Stimulated activated CD8-positive, alpha-beta memory T cell treated with anti-CD3 and anti-CD28 coated beads, Interleukin-12 subunit alpha, Interleukin-12 subunit beta, amount 100 ng/mL, for 1 hour (primary cell): ENCODE measurements at regions not wholly inside any gene's neighbourhood (a gene's known extent, or its start where the extent isn't known, plus 50 kb on each side); places are given as distances from the start of the nearest gene placed in this dataset.
"Not testable (repeated sequence)": the region's sequence is repeated elsewhere in the genome, so short reads cannot be mapped to it uniquely, and the experiment has no call there.

ENCODE experiments used
- DNase-seq: peaks from one replicate; pipeline ENCODE4 v3.0.0-alpha.2; 2020; ENCODE audit warnings: low read depth

DNA sequence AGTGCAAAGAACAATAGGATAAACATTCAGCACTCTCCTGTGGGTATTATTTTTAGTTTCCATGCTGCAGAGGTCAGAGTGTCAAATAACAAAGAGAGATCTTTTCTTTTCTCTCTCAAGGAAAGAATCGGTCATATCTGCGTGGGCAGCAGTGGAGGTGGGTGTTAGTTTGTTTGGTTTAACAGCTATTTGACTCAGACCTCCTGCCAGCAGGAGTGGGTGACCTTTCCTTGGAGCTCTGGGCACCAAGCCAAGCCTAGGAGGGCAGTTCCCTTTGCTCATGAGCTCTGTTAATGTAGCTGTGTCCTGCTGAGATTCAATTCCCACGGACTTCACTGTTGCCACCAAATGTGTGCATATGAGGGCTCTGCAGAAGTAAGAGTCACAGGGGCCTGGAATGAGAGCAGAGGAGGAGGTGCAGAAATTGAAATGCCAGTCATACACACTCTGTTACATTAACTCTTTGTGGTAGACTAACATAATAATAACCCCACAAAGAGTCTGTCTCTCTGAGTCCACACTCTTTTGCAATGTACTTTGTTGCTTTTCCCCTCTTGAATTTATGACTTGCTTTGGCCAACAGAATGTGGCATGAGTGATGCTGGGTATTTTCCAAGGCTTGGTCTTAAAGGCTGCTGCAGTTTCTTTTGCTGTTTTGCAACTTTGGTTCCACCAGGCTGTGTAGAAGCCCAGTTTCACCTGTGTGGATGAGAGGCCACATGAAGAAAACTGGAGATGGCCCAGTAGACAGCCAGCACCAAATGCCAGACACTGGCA lies 76.0 kb upstream of the GRK3 start:
- no peak for DNase-seq

DNA sequence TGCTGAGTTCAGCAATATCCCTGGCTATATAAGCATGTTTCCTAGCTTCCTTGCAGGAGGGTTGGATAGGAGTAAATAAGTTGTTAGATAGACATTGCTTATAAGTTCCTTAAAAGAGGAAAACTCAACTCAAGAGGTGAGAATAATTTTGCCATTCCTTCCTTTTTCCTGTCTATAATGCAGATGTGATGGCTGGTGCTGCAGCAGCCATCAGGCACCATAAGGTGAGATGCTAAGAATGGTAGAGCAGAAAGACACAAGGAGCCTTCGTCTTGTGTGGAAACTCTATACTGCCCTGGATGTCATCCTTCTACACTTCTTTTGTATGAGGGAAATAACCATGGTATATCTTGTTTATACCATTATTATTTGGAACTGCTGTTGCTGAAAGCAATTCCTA lies 74.5 kb upstream of the GRK3 start:
- no peak for DNase-seq

DNA sequence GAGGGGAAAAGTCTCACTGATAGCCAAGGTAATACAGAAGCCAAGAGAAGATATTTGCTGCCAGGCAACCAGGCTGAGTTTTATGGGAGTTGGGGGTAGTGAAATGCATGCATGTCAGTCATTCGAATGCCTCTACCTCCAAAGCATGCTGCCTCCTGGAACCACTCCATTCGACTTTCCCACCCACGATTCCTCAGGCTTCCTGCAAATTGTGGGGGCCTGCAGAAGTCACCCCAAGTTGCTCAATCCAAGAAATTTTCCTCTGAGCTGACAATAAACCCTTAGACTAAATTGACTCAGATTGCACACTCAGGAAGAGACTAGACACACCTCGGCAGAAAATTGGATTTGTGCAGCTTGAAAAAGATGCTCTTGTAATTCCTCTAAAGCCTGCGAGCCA lies 73.6 kb upstream of the GRK3 start:
- DNase-seq: no peak

DNA sequence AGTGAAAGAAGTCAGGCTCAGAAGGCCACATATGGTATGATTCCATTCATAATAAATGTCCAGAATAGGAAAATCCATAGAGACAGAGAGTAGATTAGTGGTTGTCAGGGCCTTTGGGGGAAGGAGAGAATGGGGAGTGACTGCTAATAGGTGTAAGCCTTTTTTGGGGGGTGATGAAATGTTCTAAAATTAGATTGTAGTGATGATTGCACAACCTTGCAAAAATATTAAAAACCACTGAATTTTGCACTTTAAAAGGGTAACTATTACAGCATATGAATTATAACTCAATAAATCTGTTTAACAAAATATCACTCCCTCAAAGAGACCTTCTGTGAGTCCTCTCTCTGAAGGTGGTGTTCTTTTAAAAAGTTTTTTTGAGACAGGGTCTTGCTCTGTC lies 72.3 kb upstream of the GRK3 start:
- no peak for DNase-seq

DNA sequence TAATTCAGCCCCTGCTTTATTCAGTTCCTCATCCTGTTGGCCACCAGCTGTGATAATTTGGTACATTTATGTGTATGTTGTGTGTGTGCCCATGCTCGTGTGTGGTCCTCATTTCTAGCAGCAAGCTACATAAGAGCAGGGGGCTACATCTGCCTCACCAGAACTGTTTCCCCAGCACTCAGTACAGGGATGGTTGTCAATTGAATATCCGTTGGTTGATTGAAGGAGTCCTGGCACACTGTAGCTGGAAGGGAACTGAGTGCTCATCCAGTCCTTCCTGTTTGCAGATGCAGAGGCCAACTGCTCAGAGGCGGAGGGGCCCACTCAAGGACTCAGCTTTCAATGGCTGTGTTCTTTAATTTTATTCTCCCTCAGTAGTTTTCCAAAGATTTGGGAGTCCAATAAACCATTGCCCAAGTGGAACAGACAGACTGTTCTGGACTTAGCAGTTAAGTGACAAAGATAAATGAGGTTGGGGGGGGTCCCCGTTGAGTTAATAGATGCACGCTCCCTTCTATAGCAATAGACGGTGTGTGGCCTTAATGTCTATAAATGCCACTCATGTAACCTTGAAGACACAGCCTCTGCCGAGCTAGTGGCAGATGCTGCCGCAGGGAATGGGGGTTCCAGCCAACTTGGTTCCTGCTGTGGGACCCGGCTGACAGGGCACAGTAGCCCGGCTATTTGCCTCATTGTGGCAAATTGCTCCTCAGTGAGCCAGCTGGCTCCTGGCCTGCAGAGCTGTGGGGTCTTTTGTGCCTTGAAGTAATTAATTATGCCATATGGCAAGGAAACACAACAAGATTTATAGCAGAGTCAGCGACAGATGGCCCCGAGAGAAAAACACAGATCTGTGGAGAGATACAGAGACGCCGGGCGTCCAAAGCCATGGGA lies 71.4 kb upstream of the GRK3 start:
- no peak for DNase-seq

DNA sequence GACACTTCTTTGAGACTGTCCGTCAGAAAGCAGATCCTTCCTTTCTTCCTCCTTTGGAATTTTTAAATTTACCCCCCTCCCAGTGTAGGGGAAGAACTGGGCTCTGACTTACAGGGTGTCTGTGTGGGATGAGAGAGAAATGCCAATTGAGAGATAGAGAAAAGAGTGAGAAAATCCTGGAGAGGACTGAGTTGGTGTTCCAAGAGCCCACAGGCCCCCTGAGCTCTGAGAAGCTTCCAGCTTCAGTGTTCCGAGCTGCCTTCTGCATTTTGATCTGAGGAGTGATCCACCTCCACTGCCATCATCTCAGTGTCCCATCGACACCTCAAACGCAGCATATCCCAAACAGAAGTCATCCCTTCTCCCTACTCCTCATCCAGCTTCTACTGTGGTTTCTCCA lies 70.7 kb upstream of the GRK3 start:
- DNase-seq: no peak

DNA sequence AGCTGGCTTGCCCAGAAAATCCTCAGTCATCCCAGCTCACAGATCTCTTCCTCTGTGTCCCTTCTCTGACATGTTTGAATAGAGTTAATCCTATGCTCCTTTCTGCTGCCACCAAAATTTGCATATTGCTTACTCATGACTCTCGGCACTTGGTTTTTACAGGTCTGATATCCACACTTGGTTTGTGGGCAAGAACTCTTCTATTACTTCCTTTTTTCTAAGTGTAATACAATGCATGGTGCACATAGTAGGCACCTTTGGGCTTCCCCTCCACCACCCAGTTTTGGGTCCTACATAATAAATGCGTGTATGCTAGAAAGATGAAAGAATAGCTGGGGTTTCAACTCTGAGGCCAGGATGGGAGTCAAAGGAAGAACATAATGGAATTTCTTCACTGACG lies 69.7 kb upstream of the GRK3 start:
- no peak for DNase-seq

DNA sequence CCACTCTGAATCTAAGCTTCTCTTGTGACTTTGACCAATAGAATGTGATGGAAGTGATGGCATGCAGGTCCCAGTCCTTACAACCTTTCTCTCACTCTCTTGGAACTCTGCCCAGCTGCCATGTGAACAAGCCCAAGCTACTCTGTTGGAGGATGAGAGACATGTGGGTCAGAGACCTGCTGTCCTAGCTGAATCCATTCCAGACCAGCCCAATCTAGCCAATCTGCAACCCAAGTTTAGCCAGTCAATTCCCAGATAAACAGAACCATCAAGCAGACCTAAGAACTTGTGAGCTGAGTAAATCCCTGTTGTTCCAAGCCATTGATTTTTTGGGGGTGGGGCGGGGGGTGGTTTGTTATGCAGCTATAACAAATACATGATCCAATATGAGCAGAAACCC lies 69.2 kb upstream of the GRK3 start:
- DNase-seq: no peak

DNA sequence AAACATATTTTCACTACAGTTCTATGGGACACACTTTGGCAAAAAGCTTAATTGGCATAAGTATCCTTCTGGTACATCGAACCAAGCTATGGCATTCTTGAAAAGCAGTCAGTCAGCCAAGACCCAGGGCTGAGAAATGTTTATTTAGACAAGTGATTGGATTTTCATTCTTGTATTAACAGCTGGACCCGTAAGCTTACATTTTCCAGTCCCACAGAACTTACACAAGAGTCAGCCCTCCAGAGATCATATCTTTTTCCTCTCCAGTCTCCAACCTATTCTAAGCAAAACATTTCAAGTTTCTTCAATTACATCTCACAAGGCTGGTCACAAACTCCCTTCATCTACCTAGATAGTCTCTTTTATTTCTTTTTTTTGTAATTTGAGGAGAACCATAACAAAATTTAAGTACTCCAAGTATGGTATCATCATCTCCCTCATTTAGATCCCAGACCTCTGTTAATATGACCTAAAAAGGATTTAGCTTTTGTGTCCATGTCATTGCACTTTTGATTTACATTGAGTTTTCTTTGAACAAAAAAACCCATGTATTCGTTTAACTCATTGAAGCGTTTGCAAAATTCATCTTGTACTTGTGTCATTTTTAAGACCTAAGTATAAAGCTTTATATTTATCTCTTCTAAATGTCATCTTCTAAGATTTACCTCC lies 67.9 kb upstream of the GRK3 start:
- no peak for DNase-seq

DNA sequence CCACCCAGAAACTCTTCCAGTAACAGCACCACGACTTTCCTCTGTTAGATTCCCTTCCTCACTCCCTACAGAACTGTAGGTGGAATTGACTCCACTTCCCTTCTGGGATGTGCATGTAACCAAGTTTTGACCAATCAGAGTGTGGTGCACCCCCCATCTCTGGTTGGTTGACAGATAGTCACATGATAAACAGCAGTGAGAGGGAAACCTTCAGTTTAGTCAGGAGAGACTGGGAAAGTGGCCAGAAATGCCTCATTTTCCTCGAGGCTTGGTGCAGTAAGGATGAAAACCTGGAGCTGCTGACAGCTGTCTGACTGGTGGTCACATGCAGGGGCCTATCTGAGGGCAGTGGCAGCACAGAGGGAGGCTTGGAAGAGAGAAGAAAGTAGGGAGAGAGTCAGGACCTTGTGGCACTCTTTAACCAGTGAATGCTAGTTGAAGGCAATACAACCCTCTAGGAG lies 67.3 kb upstream of the GRK3 start:
- DNase-seq: no peak

DNA sequence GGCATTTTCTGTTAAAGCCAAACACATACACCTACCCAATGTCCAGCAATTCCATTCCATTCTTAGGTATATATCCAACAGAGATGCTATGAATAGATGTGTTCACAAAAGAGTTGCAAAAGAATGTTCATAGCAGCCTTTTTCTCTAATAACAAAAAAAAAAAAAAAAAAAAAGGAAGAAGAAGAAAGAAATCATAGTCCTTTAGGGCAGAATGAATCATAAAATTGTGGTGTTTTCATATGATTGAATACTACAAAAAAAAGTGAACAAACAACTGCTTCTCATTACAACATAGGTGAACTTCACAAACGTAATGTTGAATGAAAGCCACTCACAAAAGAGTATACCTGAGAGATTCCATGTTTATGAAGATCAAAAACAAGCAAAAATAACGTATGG lies 66.8 kb upstream of the GRK3 start:
- no peak for DNase-seq

DNA sequence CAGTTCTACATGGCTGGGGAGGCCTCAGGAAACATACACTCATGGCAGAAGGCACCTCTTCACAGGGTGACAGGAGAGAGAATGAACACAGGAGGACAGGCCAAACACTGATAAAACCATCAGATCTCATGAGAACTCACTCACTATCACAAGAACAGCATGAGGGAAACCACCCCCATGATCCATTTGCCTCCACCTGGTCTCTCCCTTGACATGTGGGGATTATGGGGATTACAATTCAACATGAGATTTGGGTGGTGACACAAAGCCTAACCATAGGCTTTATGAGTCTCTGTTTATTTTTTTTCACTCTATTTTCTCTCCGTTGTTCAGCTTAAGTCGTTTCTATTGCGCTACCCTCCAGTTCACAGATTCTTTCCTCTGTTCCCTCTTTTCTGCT lies 63.8 kb upstream of the GRK3 start:
- not testable (repeated sequence) for DNase-seq

DNA sequence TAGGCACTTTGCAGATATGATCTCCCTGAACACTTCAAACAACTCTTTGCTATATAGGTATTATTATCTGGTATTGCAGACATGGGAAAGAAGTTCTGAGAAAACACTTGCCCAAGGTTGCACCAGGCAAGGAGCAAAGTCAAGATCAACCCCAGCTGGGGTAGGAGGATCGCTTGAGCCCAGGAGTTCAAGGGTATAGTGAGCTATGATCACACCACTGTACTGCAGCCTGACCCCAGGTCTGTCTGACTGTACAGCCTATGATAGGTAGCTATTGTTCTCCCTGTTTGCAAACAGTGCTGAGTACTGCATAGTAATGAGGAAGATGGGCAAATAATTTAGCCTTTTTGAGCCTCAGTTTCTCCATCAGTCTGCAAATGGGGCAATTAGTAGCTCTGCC lies 60.5 kb upstream of the GRK3 start:
- not testable (repeated sequence) for DNase-seq

DNA sequence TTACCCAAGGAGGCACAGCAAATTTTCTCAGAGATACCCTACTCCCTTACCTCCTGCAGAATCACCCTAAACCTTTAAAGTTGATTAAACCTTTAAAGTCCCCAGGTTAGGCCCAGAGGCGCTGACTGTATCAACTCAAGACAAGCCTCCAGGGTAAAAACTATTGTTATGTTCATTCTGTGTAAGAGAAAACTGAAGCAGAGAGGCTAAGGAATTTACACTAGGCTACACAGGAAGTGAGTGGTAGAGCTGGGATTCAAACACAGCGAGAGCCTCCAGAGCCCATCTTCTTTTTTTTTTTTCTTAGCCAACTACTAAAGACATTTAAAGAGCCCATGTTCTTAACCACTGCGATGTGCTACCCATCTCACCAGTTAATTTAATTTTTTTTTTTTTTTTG lies 56.3 kb upstream of the GRK3 start:
- DNase-seq: no peak

DNA sequence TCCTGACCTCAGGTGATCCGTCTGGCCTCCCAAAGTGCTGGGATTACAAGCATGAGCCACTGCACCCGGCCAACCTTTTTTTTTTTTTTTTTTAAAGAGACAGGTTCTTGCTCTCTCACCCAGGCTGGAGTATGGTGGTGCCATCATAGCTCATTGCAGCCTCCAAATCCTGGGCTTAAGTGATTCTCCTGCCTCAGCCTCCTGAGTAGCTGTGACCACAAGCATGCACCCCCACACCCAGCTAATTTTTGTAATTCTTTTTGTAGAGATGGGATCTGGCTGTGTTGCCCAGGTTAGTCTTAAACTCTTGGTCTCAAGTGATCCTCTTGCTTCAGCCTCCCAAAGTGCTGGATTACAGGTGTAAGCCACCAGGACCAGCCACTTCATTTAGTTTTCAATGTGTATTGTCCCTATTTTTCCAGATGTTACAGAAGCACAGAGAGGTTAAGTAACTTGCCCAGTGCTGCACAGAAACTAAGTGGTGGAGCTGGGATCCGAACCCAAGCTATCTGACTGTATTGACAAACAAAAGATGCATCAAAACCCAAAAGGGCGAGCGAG lies 55.6 kb upstream of the GRK3 start:
- no peak for DNase-seq

DNA sequence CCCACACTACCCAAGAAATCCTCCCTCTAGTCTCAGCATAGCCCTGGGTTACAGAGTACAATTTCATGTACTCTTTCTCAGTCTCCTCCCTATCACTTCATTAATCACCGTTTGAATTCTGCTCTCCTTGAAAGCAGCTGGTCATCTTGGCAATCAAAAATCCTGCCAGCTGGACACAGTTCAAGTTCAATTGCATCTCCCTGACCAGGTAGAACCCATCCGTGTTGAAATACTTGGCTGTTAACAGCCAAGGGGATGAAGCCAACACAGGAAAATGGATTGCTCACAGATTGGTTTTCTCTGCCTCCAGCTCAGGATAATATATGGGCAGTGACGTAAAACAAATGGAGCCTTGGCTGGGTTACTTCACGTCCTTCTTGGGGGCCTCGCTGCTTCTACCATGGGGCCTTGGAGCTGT lies 55.1 kb upstream of the GRK3 start:
- DNase-seq: no peak

DNA sequence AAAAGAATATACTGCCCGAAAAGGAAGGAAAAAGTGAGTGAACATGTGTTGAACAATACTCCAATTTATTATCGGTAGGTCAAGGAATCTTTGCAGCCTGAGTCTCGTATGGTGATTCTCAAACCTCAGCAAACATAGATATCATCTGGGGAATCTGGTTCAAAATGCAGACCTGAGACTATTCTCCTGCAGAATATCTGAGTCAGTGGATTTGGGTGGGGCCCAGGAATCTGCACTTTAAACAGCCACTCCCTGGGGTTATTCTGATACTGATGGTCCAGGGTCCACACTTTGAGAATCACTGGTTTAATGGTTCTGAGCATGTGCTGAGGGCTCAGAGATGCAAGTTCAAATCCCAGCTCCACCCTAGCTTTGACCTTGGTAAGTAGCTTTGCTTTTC lies 53.6 kb upstream of the GRK3 start:
- no peak for DNase-seq

DNA sequence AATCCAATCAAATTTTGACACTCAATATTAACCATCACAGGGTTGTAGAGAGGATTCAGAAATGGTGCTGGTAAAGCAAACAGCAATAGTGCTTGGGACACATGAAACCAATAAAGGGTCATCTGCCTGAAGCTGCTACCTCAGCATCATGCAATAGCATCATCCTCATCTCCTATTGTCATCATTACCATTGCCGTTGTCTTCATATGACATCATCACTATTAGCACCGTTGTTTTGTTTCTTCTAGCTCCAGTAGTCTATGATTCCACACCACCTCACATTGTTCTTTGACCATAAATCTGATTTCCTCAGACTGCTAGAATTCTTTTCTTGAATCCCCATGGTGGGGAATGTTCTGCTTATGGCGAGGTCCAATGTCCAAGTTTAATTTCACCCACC lies 52.8 kb upstream of the GRK3 start:
- no peak for DNase-seq

DNA sequence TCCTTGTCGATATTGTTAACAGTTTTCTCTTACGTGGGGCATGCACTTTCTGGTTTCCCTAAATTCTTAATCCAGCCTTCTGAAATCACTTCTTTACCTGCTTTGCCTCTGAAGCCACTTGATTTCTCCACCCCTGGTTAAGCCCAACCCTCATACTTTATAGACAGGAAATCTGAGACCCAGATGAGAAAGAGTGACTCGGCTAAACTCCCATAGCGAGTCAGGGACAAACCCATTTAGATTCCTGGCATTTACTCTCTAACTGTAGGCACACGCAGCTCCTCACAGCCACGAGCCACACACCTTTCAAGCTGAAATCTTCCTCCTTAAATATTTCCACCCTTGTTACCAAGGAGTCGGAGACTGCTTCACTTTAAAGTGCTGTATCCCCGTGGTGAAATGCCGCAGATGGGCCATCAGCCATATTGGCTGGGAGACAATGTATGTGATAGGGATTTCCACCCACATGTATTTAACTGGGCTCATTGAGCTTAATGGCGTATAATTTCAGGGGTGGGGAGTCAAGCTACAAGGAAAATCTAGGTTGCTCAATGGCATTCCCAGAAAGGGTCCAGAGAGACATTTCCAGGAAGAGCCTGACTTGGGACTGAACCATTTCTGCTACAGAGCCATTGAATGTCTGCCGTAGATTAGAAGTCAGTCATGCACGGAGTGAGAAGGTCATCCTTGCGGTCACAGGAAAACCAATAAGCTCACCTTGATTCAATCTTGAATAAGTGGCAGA lies 49.9 kb upstream of the GRK3 start:
- DNase-seq: no peak
